HG03175 (cell line): ENCODE measurements at regions not wholly inside any gene's neighbourhood (a gene's known extent, or its start where the extent isn't known, plus 50 kb on each side); places are given as distances from the start of the nearest gene placed in this dataset.
"Not testable (repeated sequence)": the region's sequence is repeated elsewhere in the genome, so short reads cannot be mapped to it uniquely, and the experiment has no call there.

Experiments used
- ATAC-seq: cut with Tn5 transposase; IDR thresholded peaks from one replicate; pipeline ENCODE4 v1.9.1; 2021; ENCODE audit warnings: mild to moderate bottlenecking, moderate library complexity; ENCODE audit not compliant: unreplicated experiment

DNA sequence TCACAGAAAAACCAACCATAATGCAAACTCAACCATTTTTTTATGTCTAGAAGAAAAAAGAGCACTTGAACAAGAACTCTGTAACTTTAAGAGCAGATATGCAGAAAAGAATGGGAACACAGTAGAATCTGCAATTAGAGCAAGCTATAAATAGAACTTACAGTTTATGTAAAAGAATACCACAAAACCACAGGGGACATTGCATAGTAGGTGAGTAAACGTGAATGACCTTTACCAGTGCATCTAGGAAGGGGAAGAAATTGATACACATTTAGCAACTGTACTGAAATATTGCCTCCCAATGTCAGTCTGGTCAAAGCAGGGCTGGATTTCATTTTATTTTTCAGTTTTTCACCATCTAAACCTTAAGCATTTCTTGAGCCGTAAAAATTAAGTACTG lies 242.2 kb upstream of the EDNRB start:
- no peak for ATAC-seq

DNA sequence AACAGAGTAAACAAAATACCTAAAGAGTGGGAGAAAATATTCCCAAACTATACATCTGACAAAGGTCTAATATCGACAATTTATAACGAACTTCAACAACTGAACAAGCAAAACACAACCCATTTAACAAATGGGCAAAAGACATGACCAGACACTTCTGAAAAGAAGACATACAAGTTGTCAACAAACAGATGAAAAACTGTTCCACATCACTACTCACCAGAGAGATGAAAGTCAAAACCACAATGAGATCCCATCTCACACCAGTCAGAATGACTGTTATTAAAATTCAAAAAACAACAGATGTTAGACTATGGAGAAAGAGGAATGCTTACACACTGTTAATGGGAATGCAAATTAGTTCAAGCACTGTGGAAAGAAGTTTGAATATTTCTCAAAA lies 233.8 kb upstream of the EDNRB start:
- no peak for ATAC-seq

DNA sequence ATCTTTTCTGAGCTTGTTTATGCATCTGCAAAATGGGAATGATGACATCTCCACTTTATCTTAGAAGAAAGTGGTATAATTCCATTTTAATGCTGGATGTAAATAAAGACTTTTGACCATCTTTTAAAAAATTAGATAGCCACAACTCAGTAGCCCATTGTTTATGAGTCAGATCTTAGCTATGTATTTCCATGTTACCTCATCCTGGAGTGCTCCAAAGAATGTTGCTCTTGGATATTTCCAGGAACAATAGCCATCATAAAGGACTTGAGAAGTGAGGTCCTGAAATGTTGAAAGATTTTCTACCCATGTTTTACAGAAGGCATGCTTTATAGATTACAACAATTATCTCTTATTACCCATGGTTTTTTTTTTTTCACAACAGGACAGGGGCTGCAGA lies 229.3 kb upstream of the EDNRB start:
- ATAC-seq = no peak

DNA sequence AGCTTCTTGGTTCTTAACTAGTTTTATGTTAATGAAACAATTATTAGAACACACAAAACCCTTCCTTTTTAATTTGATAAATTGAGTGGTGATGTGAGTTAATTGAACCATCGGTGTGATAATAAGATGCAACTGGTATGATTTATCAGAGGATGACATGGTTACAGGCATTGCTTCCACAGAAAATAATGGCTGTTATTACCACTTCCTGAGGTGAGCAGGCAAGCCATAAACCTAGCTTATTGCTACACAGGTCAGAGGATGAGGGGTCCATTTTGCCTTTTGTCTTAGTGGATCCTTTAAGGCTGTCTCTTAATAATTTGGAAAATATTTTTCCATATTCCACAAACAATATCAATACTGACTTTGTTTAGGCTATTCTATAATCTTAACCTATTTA lies 226.6 kb upstream of the EDNRB start:
- no peak for ATAC-seq

DNA sequence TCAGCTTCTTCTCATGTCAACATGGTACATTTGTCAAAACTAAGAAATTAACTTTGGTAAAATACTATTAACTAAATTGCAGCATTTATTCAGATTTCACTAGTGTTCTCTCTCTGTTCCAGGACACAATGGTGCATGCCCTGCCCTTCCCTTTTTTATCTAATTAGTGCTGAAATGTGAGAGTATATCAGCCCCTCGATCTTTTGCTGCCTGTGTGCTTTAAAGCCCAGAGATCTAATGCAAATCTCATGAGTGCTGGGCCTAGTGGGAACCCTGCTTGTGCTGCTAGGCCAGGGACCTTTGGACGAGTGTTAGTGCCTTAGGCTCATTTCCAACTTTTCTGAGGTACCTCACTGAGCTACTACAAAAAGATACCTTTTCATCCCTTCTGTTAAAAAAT lies 221.1 kb upstream of the EDNRB start:
- no peak for ATAC-seq

DNA sequence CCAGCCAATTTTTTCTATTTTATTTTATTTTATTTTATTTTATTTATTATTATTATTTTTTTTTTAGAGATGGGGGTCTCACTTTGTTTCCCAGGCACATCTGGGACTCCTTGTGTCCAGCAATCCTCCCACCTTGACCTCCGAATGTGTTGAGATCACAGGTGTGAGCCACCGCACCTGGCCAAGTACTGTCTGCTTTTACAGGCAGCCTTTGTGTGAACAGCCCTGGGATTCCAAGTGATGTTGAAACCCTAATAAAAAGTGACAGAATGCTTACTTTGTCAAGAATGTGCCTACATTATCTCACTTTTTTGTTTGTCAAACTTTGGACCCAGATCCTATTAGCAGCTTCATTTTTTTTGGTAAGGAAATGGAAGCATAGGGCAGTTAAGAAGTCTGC lies 220.1 kb upstream of the EDNRB start:
- no peak for ATAC-seq

DNA sequence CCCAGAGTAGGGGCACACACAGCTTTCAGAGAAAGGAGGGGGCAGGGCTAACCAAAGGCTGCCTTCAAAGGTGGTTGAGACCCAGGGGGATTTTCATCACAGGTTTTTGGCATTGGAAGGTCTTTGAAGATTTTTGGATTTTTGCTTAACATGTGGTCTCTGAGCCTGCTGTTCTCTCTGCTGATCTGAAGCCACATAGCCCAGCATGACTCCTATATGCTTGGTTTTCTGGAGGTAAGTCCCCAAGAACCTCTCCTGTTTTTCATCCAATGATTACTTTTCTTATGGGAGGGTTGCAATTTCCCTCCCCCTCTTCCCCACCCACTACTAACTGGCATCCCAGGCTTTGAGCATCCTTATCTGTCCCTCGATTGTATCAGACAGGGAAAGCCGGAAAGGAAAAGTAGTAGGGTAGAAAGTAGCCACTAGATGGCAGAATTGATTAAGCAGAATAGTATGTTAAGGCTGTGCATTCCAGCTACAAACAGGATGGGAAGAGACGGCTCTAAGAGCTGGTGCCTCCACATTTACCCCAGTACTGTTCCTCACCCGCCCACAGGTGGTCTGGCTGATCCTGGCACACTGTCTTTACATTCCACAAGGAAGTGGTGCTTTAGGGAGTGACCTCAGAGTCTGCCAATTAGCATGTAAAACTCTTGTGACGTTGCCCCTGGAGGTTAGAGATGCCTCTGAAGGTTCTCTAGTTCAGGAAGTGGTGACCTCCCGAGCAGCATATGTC lies 218.9 kb upstream of the EDNRB start:
- peak; percentile 88 for ATAC-seq

DNA sequence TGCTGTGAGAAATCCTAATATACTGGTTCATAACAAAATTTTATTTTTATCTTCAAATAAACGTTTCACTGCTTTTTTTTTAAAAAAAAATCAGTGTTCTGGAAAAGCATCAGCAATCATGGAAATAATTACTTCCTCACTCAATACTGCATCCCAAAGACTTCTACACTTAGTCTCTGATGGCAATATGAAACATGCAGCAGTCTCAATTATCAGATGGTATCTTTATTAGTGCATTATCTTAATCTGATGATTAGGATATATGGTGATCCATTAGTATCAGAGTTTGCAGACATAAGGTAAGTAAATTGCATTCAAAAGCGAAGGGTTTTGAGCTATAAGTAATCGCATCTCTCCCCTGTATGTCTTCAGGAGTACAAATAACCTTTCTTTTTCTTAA lies 218.3 kb upstream of the EDNRB start:
- ATAC-seq = no peak

DNA sequence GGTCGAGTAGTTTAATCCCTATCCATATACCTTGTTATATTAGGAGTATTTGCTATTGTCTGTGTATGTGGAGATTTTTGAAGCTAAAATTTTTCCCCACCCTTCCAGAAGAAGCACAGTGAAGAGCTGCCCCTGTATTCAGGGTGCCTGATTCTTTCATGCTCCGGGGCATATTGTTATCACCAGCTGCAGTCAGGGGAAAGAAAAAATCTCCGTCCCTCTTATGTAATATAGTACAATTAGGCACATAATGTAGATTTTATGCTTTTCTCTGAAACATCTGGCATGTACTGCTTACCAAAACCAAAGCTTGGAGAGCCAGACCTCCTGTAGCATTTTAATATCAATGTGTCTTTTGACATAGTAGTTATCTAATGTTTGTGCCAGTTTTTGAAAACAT lies 214.9 kb upstream of the EDNRB start:
- ATAC-seq = no peak

DNA sequence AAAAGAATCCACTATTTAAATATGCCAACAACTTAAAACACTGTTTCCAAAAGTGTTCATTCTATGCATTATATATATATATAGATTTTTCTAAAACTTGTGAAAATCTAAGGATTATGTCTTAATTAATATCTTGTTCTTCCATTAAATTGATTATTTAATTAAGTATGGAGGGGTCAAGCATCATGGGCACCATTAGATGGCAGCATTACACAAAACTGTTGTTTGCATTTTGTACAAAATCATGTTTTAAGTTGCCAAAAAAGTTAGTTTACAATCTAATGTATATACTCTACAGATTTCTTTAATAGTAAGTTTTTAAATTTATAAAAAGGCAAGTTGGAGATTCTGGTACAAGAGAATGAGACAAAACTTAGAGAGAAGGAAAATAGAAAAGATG lies 213.2 kb upstream of the EDNRB start:
- ATAC-seq = no peak

DNA sequence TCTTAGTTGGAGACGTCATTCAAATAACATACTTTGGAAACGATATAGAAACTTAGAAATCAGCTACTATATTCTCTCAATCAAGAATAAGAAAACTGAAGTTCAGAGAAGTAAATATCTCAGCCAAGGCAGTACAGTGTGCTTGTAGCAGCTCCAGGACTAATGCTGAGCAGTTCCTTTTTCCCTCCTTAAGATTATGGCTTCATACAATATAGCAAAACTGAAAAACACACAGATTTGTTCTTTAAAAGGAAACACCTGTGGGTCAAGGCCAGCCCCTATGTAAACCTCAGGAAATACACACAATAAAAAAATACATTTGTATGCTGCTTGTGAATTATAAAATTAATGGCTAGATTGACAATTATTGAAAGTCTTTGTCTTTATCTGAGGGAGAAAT lies 212.7 kb upstream of the EDNRB start:
- ATAC-seq = no peak

DNA sequence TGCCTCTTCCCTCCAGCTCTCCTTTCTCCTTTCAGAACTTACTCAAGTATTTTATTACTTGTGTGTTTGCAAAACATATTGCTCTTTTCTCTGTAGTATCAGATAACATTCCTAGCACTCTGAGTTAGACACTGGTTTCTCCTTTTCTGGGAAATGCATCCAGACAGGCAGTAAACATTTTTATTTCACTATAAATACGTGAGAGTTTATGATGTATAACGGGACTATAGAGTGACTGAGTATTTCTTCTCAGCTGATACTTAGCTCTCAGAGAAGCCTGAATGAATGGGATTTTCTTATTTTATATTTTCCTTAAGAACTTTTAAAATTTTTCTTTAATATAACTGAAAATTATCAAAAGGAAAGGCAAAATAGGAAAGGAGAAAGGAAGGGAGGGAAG lies 211.2 kb upstream of the EDNRB start:
- no peak for ATAC-seq

DNA sequence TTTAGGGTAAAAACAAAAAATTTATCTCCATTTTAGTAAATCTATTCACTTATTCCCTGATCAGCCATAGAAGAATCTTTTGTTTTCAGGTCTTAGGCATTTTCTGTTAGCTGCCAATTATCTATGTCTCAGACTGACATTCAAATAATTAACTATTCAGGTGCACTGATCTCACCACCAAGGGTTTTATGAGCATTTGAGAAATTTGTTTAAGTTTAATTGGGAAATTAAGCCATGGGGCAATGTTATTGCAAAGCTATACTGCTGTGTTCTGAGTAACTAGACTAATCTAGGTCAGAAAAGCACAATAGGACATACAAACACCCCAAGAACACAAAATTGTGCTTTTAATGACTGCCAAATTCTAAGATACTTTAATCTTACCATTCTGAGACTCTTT lies 210.7 kb upstream of the EDNRB start:
- no peak for ATAC-seq

DNA sequence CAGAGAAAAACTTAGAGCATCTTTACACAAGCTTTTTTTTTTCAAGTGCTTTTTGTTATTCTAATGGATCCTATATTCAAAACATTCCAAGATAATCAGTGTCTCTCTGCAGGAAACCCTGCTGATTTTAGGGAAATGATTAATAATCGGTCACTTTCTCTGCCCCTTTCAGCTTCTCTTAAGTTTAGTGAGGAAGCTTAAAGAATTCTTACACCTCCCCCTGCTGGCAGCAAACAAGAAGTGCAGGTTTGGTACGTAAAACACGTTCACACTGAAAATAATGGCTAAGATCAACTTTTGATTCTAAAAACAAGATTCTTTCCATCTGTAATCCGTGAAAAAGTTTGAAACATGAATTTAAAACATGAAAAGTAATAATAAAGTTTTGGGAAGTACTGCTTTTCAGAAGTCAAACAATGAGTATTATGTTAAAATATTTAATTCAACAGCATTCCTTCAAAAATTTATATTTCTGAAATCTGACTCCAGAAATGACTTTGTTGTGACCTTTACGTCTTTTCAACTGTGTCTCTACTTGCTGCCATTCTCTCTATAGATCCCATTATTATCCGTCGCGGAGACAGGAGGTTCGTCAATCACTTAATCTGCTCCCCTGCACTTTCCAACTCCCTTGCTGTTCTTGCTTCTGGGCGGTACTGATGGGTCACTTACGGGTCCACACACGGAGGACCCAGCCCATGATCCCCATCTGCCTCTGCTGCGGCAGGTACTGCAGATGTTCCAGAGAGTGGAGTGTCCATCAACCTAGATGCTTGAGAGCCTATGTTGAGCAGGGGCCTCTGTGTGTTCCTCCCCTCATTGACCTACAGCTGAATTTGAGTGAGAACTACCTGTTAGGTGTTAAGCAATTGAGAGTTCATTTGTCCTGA lies 203.1 kb upstream of the EDNRB start:
- peak; percentile 69 for ATAC-seq

DNA sequence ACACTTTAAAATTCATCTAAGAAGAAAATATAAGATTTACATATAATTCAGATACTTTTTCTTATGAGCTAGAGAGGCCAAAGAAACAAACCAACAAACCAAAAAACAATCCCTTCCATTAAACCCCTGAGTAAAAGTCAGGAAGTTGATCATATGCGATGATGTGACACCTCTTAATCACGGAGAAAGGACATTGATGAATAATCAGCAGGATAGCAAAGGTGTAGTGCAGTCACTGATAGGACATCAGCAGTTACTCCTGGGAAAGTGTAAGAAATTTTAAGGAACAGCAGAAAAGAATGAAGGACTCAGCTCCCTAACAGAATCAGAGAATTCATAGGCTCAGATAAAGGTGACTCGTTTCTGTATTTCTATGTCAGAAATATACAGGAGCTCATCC lies 202.4 kb upstream of the EDNRB start:
- ATAC-seq = no peak

DNA sequence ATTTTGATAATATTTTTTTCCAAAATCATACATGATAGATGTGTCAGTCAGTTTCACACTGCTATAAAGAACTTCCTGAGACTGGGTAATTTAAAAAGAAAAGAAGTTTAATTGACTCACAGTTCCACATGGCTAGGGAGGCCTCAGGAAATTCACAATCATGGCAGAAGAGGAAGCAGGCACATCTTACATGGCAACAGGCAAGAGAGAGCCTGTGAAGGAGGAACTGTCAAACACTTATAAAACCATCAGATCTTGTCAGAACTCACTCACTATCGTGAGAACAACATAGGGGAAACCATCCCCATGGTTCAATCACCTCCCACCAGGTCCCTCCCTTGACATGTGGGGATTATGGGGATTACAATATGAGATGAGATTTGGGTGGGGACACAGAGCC lies 201.5 kb upstream of the EDNRB start:
- ATAC-seq = not testable (repeated sequence)

DNA sequence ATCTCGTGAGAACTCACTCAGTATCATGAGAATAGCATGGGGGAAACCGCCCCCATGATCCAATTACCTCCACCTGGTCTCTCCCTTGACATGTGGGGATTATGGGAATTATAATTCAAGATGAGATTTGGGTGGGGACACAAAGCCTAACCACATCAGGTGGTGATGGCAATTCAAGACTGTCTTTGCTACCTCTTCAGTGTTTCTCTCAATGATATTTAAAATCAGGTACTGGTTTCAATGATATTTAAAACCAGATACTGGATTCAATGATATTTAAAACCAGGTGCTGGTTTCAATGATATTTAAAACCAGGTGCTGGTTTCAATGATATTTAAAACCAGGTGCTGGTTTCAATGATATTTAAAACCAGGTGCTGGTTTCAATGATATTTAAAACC lies 198.4 kb upstream of the EDNRB start:
- not testable (repeated sequence) for ATAC-seq

DNA sequence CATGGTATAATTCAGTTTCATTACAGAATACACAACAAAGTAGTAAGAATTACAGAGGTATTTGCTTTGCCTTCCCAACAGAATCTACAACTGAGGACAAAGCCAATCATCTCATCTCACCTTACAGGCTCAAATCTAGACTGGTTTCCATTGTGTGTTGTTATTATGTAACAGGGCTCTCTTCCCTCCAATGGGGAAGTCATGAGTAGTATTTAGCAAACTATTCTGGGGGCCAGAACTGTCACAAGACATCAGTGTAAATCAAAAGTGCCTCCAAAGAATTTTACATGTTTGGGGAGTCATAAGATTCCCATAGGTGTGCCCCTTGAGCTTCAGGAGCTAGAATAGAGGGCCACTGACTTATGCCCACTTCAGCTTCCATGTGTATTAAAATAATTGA lies 187.0 kb upstream of the EDNRB start:
- ATAC-seq = no peak

DNA sequence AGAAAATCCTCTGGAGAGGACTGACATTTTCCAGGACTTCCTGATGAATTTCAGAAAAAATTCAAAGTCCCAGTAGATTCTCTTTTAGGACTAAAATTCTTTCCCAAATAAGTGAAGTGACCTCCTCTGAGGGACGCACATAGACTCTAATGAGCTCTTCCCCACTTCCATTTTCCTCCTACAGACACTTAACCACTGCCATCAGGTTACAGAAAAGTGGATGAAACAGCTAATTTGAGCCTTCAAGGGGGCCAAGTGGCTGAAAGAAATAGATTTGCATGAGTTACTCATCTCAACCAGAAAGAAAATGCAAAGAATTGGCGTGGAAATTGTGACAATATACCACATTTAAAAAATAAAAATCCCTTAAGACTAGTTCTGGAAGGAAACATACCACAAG lies 185.3 kb upstream of the EDNRB start:
- no peak for ATAC-seq

DNA sequence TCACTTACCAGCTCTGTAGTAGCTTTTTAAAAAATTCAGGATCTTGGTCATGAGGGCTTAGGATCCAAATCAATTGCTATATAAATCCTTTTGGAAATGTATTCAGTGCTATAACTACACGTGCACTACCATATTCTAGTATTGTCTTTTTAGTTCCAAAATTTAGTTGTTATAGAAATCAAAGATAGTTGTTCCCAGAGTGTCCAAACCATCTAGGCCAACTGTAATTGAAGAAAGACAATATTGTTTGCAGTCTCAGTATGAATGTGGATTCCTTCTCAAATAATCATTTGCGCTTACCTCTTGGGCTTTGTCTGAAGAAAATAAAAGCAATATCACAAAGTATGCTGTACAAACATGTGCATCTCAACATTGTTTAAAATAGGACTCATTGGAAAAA lies 184.1 kb upstream of the EDNRB start:
- no peak for ATAC-seq

DNA sequence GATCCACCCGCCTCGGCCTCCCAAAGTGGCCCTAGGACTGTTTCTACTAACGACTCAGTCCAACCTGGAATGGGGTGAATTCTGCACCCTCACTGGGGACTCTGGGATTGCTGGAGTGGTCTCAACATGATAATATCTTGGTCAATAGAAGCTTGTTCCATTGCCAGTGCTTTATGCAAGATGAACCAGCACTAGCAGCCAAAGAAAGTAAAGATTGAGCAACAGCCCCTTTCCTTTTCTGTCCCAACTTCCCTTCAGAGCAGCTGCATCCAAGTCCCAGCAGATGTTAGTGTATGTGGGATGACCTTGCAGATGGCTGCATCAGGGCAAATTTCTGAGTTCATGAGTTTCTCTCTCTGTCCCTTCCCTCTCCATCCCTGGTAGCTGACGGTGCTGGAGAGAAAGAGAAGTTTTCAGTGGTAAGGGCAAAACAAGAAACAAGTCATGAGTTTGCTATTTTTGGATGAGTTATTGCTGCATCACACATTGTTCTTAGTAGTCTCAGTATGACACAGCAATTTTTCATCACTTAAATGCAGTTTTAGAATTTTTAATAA lies 183.6 kb upstream of the EDNRB start:
- no peak for ATAC-seq

DNA sequence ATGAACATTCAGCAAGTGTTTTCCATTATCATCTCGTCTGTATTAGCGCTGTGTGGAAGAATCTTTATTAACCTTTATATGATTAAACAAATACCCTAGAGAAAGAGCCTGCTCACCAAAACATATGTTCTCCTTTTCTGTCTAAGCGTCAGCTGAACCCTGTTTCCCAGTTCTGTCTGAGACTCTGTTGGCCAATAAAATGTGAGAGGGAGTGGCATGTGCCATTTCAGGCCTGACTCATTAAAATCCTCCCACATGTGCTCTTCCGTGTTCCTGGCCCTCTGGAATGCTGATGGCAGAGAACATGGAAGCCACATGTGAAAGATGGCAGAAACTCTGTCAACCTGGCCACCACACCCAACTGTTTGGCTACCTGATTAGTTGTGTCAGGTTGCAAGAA lies 181.9 kb upstream of the EDNRB start:
- no peak for ATAC-seq
